AG04450 (cell line): ENCODE measurements at regions not wholly inside any gene's neighbourhood (a gene's known extent, or its start where the extent isn't known, plus 50 kb on each side); places are given as distances from the start of the nearest gene placed in this dataset.

Source experiments
- CTCF ChIA-PET: fragments of 300-600, 350-600 bp; formaldehyde crosslinking; extraction: SDS; loops from one replicate; lab custom pipeline; 2022; ENCODE audit warnings: antibody characterized with exemption, inconsistent platforms; lab: Charles Lee
- POLR2A ChIA-PET: fragments of 350-600 bp; formaldehyde crosslinking; extraction: SDS; loops from one replicate; lab custom pipeline; 2021; ENCODE audit warnings: antibody characterized with exemption, inconsistent platforms; lab: Yijun Ruan, JAX
- DNase-seq: peaks from one replicate; pipeline ENCODE4 v3.0.0-alpha.2; 2011; ENCODE audit warnings: low read depth, low spot score
- H3K27ac ChIP-seq: one replicate; pipeline ENCODE4 v1.5.1; 2012; ENCODE audit warnings: low read depth, low read length, control low read depth
- H3K27me3 ChIP-seq: one replicate; pipeline ENCODE4 v1.6.0; 2012; ENCODE audit warnings: low read length; ENCODE audit not compliant: control insufficient read depth, insufficient read depth
- H3K4me3 ChIP-seq: 2 replicates; pipeline ENCODE4 v1.5.1; 2011; ENCODE audit warnings: mild to moderate bottlenecking, low read depth, low read length, control low read depth
- H3K9me3 ChIP-seq: 2 replicates; pipeline ENCODE4 v1.5.1; 2012; ENCODE audit warnings: low read length; ENCODE audit not compliant: control insufficient read depth, insufficient read depth
- CTCF ChIP-seq: IDR thresholded peaks from 2 replicates; pipeline ENCODE4 v1.5.1; 2011; ENCODE audit warnings: low read depth, low read length, control low read depth, inconsistent platforms

DNA sequence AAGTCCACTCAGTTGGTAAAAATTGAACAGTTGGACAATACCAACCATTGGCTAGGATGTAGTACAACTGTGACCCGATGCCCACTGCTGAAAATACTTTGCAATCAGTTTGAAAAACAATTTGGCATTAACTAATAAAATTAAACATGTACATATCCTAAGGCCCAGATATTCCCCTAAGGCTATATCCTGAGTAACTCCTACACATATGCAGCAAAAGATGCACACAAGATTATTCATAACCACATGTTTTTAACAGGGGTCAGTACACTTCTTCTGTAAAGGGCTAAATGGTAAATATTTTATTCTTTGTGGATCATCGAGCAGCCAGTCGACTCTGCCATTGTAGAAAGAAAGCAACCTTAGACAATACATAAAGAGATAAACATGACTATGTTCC is 116.3 kb downstream of the MEX3B start:
- CTCF ChIA-PET, result interaction anchor here (1.2 kb wide), 1 partner anchor 11 kb away, joined by 6 read pairs; no protein-coding TSS in a partner anchor
- Histone ChIP-seq H3K27ac (no peak overlapping the region), H3K27me3 (no peaks in the 10 kb centered on the region), H3K9me3 (no peaks in the 10 kb centered on the region; the same call in 1 of the 2 replicates), H3K4me3 (no peak overlapping the region)
- TF ChIP-seq CTCF, result no peak
- POLR2A ChIA-PET, result no interaction called here
- DNase-seq, result no peak

- ChIA-PET POLR2A (no interaction called here), CTCF (no interaction called here)
- Histone ChIP-seq H3K9me3 (no peaks in the 10 kb centered on the region), H3K27me3 (no peaks in the 10 kb centered on the region), H3K27ac (no peak overlapping the region), H3K4me3 (no peak overlapping the region)
- DNase-seq, result no peak
- TF ChIP-seq CTCF, result no peak
Observed at GRCh38 chr15:81926981-81927380, 118.8 kb downstream of the MEX3B start.

- H3K27me3 ChIP-seq, result no peaks in the 10 kb centered on the region
- DNase-seq, result no peak
Observed at GRCh38 chr15:81924729-81925128, 121.1 kb downstream of the MEX3B start.

GRCh38 chr15:81923561-81924350 is 122.1 kb downstream of the MEX3B start:
- no peak for TF ChIP-seq CTCF
- Histone ChIP-seq H3K27me3 (no peaks in the 10 kb centered on the region), H3K9me3 (peaks cover 5% of the 10 kb centered on the region), H3K4me3 (no peak overlapping the region), H3K27ac (no peak overlapping the region)
- ChIA-PET POLR2A (interaction anchor here (0.6 kb wide), 1 partner anchor 16 kb away, joined by 5 read pairs; no protein-coding TSS in a partner anchor), CTCF (no interaction called here)
- no peak for DNase-seq

More at GRCh38 chr15:81924729-81925128, 121.1 kb downstream of the MEX3B start:
- H3K9me3 ChIP-seq, result no peaks in the 10 kb centered on the region
- ChIA-PET POLR2A (no interaction called here), CTCF (no interaction called here)
- TF ChIP-seq CTCF, result no peak
- no peak overlapping the region for H3K27ac ChIP-seq
- no peak overlapping the region for H3K4me3 ChIP-seq

DNA sequence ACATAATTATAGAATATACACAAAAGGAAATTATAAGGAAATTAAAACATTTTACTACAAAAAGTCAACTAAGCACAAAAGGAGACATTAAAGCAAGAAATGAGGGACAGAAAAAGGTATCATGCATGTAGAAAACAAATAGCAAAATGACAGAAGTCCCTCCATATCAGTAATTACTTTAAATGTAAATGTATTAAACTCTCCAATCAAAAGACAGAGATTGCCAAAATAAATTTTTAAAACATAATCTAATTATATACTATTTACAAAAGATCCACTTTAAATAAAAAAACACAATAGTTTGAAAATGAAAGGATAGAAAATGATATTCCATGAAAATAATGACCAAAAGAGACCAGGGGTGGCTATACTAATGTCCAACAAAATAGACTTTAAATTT is 123.7 kb downstream of the MEX3B start:
- no peak for DNase-seq

More for the DNA sequence above, 123.7 kb downstream of the MEX3B start:
- Histone ChIP-seq H3K9me3 (peaks cover 13% of the 10 kb centered on the region), H3K27ac (no peak overlapping the region), H3K27me3 (no peaks in the 10 kb centered on the region), H3K4me3 (no peak overlapping the region)
- ChIA-PET CTCF (no interaction called here), POLR2A (no interaction called here)
- TF ChIP-seq CTCF, result no peak
